SK-N-SH (cell line): ENCODE measurements at regions not wholly inside any gene's neighbourhood (a gene's known extent, or its start where the extent isn't known, plus 50 kb on each side); places are given as distances from the start of the nearest gene placed in this dataset.

Experiments
- CTCF ChIA-PET: fragments of 300-600, 350-600 bp; formaldehyde crosslinking; extraction: SDS; loops from one replicate; lab custom pipeline; 2021; lab: Yijun Ruan, JAX
- POLR2A ChIA-PET: fragments of 350-600 bp; sonication (Branson Sonifier 250); formaldehyde crosslinking; extraction: SDS; loops from one replicate; lab custom pipeline; 2020; ENCODE audit warnings: antibody characterized with exemption, inconsistent platforms; lab: Yijun Ruan, JAX
- DNase-seq: peaks from one replicate; pipeline ENCODE4 v3.0.0; 2012
- H2AFZ ChIP-seq: fragments of 200-600 bp; sonication (generic); 2 replicates; pipeline ENCODE4 v1.8.1; 2016; ENCODE audit warnings: antibody characterized with exemption, mild to moderate bottlenecking, low read depth
- H3F3A ChIP-seq: fragments of 200-600 bp; sonication (generic); replicated peaks from 2 replicates; pipeline ENCODE3; 2016; ENCODE audit warnings: antibody characterized with exemption, mild to moderate bottlenecking; ENCODE audit not compliant: insufficient read depth
- H3K27ac ChIP-seq, 2 experiments: fragments of 200-500 bp in 1 of 2; fragments of 200-600 bp in 1 of 2; sonication (Bioruptor generic) in 1 of 2; sonication (generic), shearing (Covaris generic) in 1 of 2; 2 replicates each; pipeline versions ENCODE4 v1.5.1 to v1.6.1; 2014 to 2016; ENCODE audit warnings: low read depth in 2 of 2, inconsistent platforms in 1 of 2, low read length in 1 of 2, mild to moderate bottlenecking in 1 of 2, mixed read lengths in 1 of 2
- H3K27me3 ChIP-seq: fragments of 200-600 bp; sonication (generic), shearing (Covaris generic); 2 replicates; pipeline ENCODE4 v1.6.1; 2016; ENCODE audit warnings: mixed run types; ENCODE audit not compliant: insufficient read depth
- H3K36me3 ChIP-seq, 2 experiments: fragments of 200-500 bp in 1 of 2; fragments of 200-600 bp in 1 of 2; sonication (Bioruptor generic) in 1 of 2; sonication (generic) in 1 of 2; replicated peaks in 1 of 2; 2 replicates each; pipeline versions ENCODE3 to v1.5.1; 2014 to 2016; ENCODE audit warnings: low read length in 1 of 2, mild to moderate bottlenecking in 1 of 2; ENCODE audit not compliant: insufficient read depth in 2 of 2, control insufficient read depth in 1 of 2
- H3K4me1 ChIP-seq, 2 experiments: fragments of 200-500 bp in 1 of 2; fragments of 200-600 bp in 1 of 2; sonication (Bioruptor generic) in 1 of 2; sonication (generic), shearing (Covaris generic) in 1 of 2; 2 replicates each; pipeline versions ENCODE4 v1.5.1 to v1.6.1; 2014 to 2016; ENCODE audit warnings: low read depth in 1 of 2, low read length in 1 of 2, mixed run types in 1 of 2; ENCODE audit not compliant: insufficient read depth in 2 of 2, control insufficient read depth in 1 of 2
- H3K4me2 ChIP-seq: fragments of 200-600 bp; sonication (generic), shearing (Covaris generic); 2 replicates; pipeline ENCODE4 v1.6.1; 2017; ENCODE audit warnings: mixed run types
- H3K4me3 ChIP-seq, 2 experiments: fragments of 200-500 bp in 1 of 2; fragments of 200-600 bp in 1 of 2; sonication (Bioruptor generic) in 1 of 2; sonication (generic), shearing (Covaris generic) in 1 of 2; 2 replicates each; pipeline versions ENCODE4 v1.5.1 to v1.8.1; 2014 to 2016; ENCODE audit warnings: low read depth in 2 of 2, inconsistent platforms in 1 of 2, low read length in 1 of 2, mild to moderate bottlenecking in 1 of 2, mixed read lengths in 1 of 2, moderate library complexity in 1 of 2
- H3K79me2 ChIP-seq: fragments of 200-600 bp; sonication (generic); 2 replicates; pipeline ENCODE4 v1.8.1; 2017; ENCODE audit warnings: mild to moderate bottlenecking; ENCODE audit not compliant: insufficient read depth
- H3K9ac ChIP-seq: fragments of 200-600 bp; sonication (generic); 2 replicates; pipeline ENCODE4 v1.6.1; 2017; ENCODE audit warnings: mixed run types
- H3K9me2 ChIP-seq: fragments of 200-600 bp; sonication (generic); 2 replicates; pipeline ENCODE4 v1.6.1; 2017; ENCODE audit warnings: mixed run types
- H3K9me3 ChIP-seq: fragments of 200-600 bp; sonication (generic); 2 replicates; pipeline ENCODE4 v1.6.1; 2017; ENCODE audit warnings: mixed run types, mild to moderate bottlenecking, moderate library complexity
- H4K20me1 ChIP-seq: fragments of 200-600 bp; sonication (generic); 2 replicates; pipeline ENCODE4 v1.6.1; 2017; ENCODE audit warnings: mild to moderate bottlenecking, mixed run types; ENCODE audit not compliant: insufficient read depth
- CTCF ChIP-seq: fragments of 200-600 bp; sonication (generic); IDR thresholded peaks from 2 replicates; pipeline ENCODE4 v1.6.1; 2017; ENCODE audit warnings: antibody characterized with exemption, mild to moderate bottlenecking, moderate library complexity
- ELF1 ChIP-seq: IDR thresholded peaks from 2 replicates; pipeline ENCODE4 v1.4.0; 2012
- EP300 ChIP-seq, 2 experiments: IDR thresholded peaks; 2 replicates each; pipeline versions ENCODE4 v1.4.0 to v1.6.1; 2012; ENCODE audit warnings: borderline replicate concordance in 1 of 2, low read depth in 1 of 2, low read length in 1 of 2
- FOSL2 ChIP-seq: IDR thresholded peaks from 2 replicates; pipeline ENCODE4 v1.4.0; 2012; ENCODE audit warnings: low read depth, mild to moderate bottlenecking, moderate library complexity, borderline replicate concordance
- FOXJ3 ChIP-seq: sonication (generic); formaldehyde crosslinking; IDR thresholded peaks from 2 replicates; pipeline ENCODE4 v1.5.1; 2020; ENCODE audit warnings: mild to moderate bottlenecking, missing genetic modification reagents
- FOXM1 ChIP-seq: IDR thresholded peaks from 2 replicates; pipeline ENCODE4 v1.4.0; 2012; ENCODE audit warnings: low read depth, mild to moderate bottlenecking
- GATA2 ChIP-seq: sonication (generic); formaldehyde crosslinking; IDR thresholded peaks from 2 replicates; pipeline ENCODE4 v1.5.0; 2020; ENCODE audit warnings: mild to moderate bottlenecking, missing genetic modification reagents
- IRF3 ChIP-seq: fragments of 150-350 bp; IDR thresholded peaks from 2 replicates; pipeline ENCODE4 v1.6.1; 2016; ENCODE audit warnings: mild to moderate bottlenecking, low read depth, low read length
- JUND ChIP-seq: IDR thresholded peaks from 2 replicates; pipeline ENCODE4 v1.4.0; 2012
- POLR2AphosphoS5 ChIP-seq: IDR thresholded peaks from 2 replicates; pipeline ENCODE4 v1.6.1; 2012; ENCODE audit warnings: low read depth, low read length
- RAD21 ChIP-seq: IDR thresholded peaks from 2 replicates; pipeline ENCODE4 v1.6.1; 2012; ENCODE audit warnings: mild to moderate bottlenecking, low read length
- RFX5 ChIP-seq: IDR thresholded peaks from 2 replicates; pipeline ENCODE4 v1.6.1; 2012; ENCODE audit warnings: mild to moderate bottlenecking, improper control_type of control experiment, low read length
- RXRA ChIP-seq: IDR thresholded peaks from 2 replicates; pipeline ENCODE4 v1.4.0; 2012; ENCODE audit warnings: low read depth, mild to moderate bottlenecking, borderline replicate concordance
- SMC3 ChIP-seq: IDR thresholded peaks from 2 replicates; pipeline ENCODE4 v1.6.1; 2012; ENCODE audit warnings: low read depth, low read length, improper control_type of control experiment
- TAF1 ChIP-seq: IDR thresholded peaks from 2 replicates; pipeline ENCODE4 v1.6.1; 2012; ENCODE audit warnings: low read depth, mild to moderate bottlenecking, low read length, moderate library complexity, borderline replicate concordance
- TCF12 ChIP-seq: IDR thresholded peaks from 2 replicates; pipeline ENCODE4 v1.4.0; 2012
- USF1 ChIP-seq: IDR thresholded peaks from 2 replicates; pipeline ENCODE4 v1.4.0; 2012; ENCODE audit warnings: low read depth, borderline replicate concordance
- YY1 ChIP-seq: IDR thresholded peaks from 2 replicates; pipeline ENCODE4 v1.4.0; 2012; ENCODE audit warnings: low read depth, mild to moderate bottlenecking
- WGBS: methylation state at CpG from one replicate; pipeline ENCODE4 v1.1.6; 2017; ENCODE audit warnings: low lambda C conversion rate; 5-methylcytosine and 5-hydroxymethylcytosine counted together
- TF ChIP-seq, protein P1 (sequence below): IDR thresholded peaks from 2 replicates; pipeline ENCODE4 v1.4.0; 2012; ENCODE audit warnings: low read depth

DNA sequence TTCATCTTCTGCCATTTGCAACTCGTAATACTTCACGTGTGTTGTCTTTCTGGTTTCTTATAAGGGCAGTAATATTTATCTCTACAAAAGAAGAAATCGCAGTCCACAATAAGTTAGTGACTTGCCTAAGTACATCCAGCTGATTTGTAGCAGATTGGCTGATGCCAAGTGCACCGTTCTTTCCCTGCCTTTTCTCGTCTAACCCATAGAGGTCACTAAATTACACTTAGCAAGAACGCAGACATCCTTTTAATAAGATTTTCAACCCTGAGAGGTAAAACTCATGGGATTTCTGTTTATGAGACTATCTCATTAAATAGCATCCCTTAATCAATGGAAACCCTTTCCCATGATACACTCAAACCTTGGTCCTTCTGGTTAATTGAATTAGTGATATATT is 408.6 kb upstream of the ACTRT1 start:
- ChIA-PET CTCF (interaction anchor here (0.7 to 1.7 kb wide), 3 partner anchors 9 to 24 kb away, joined by 3 to 4 read pairs (median 4); no protein-coding TSS in a partner anchor), POLR2A (no interaction called here)
- 11% methylated on average over 6 of the region's 6 CpGs for WGBS

DNA sequence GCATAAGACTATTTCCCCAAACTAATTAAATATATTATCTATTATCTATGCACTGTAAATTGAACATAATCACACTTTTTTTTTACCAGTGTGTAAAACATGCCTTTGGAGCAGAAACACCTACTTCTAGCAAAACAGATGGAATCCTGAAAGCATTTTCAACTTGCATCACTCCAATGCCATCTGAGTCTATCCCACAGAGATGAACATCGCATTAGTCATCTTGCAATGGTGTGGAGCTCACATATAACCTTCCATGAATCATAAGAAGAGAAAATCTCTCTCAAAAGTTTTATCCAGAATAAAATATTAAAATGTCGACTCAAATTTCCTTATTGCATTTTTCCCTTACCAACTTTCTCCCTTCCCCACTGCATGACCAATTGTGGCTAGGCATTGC is 406.7 kb upstream of the ACTRT1 start:
- H3K27me3 ChIP-seq: no peaks in the 10 kb centered on the region
- ChIA-PET CTCF (interaction anchor here (0.9 kb wide), 1 partner anchor 59 kb away, joined by 3 read pairs; no protein-coding TSS in a partner anchor), POLR2A (no interaction called here)
- H3K4me3 ChIP-seq: no peak overlapping the region
- H3K79me2 ChIP-seq: no peaks in the 10 kb centered on the region
- no peak for TF ChIP-seq GATA2 (CRISPR knock-in tag)
- no peak for TF ChIP-seq FOXM1
- TF ChIP-seq RFX5: no peak
- TF ChIP-seq RXRA: no peak
- TF ChIP-seq TAF1: no peak
- TF ChIP-seq POLR2AphosphoS5: no peak
- no peak for TF ChIP-seq SMC3
- no peak for TF ChIP-seq ELF1
- TF ChIP-seq TCF12: no peak
- TF ChIP-seq RAD21: no peak
- TF ChIP-seq EP300 (IDR thresholded peaks at IDR 0.05; ENCODE audit: borderline replicate concordance in 1 of 2, low read depth in 1 of 2, low read length in 1 of 2): no peak
- no peak for TF ChIP-seq JUND
- TF ChIP-seq CTCF: no peak
- no peak for TF ChIP-seq IRF3
- TF ChIP-seq FOSL2: no peak
- TF ChIP-seq YY1: no peak
- H3K4me2 ChIP-seq: no peak overlapping the region
- no peaks in the 10 kb centered on the region for H3F3A ChIP-seq
- H3K9me2 ChIP-seq: no peaks in the 10 kb centered on the region
- H3K9ac ChIP-seq: no peak overlapping the region
- H2AFZ ChIP-seq: no peak overlapping the region
- H3K9me3 ChIP-seq: no peaks in the 10 kb centered on the region
- H4K20me1 ChIP-seq: no peaks in the 10 kb centered on the region
- H3K27ac ChIP-seq: no peak overlapping the region
- WGBS: 9% methylated on average over 2 of the region's 2 CpGs
- H3K4me1 ChIP-seq: no peaks in the 10 kb centered on the region
- no peak for DNase-seq
- no peaks in the 10 kb centered on the region for H3K36me3 ChIP-seq

More for the DNA sequence above, 408.6 kb upstream of the ACTRT1 start:
- Histone ChIP-seq H3K4me1 (no peaks in the 10 kb centered on the region), H3K27ac (no peak overlapping the region)
- TF ChIP-seq EP300 (IDR thresholded peaks at IDR 0.05; ENCODE audit: borderline replicate concordance in 1 of 2, low read depth in 1 of 2, low read length in 1 of 2): no peak
- TF ChIP-seq RAD21: peak; percentile 40
- TF ChIP-seq FOXJ3 (CRISPR knock-in tag): no peak
- no peak for TF ChIP-seq USF1
- TF ChIP-seq, protein P1, sequence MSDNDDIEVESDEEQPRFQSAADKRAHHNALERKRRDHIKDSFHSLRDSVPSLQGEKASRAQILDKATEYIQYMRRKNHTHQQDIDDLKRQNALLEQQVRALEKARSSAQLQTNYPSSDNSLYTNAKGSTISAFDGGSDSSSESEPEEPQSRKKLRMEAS: no peak
- TF ChIP-seq, all 33 proteins: peak for 1
- Histone ChIP-seq H3F3A (no peaks in the 10 kb centered on the region), H3K36me3 (no peaks in the 10 kb centered on the region), H3K79me2 (no peaks in the 10 kb centered on the region), H3K27me3 (no peaks in the 10 kb centered on the region), H4K20me1 (no peaks in the 10 kb centered on the region), H3K9me2 (no peaks in the 10 kb centered on the region), H3K9ac (no peak overlapping the region), H3K4me2 (no peak overlapping the region), H3K9me3 (no peaks in the 10 kb centered on the region), H2AFZ (no peak overlapping the region), H3K4me3 (no peak overlapping the region)
- peak; percentile 8 for DNase-seq
